ENCODE measurements at regions not wholly inside any gene's neighbourhood (a gene's known extent, or its start where the extent isn't known, plus 50 kb on each side); places are given as distances from the start of the nearest gene placed in this dataset.

GRCh38 chr16:59047114-59047513 lies 313.0 kb upstream of the GOT2 start:
- in situ Hi-C loops (cut with MboI): no loop called here
- no peak for FAIRE-seq

More at GRCh38 chr16:59047114-59047513, 313.0 kb upstream of the GOT2 start:
- Histone ChIP-seq H3K27me3 (ENCODE audit: control insufficient read depth in 2 of 2, insufficient read depth in 2 of 2, low read length in 2 of 2) (no peaks in the 10 kb centered on the region), H3K4me1 (replicated peaks in 1 of 2; ENCODE audit: control insufficient read depth in 2 of 2, insufficient read depth in 2 of 2, low read length in 2 of 2) (no peaks in the 10 kb centered on the region), H3K4me3 (no peak overlapping the region), H3K79me2 (ENCODE audit: control insufficient read depth, insufficient read depth, low read length) (no peaks in the 10 kb centered on the region), H3K9me3 (replicated peaks; ENCODE audit: control insufficient read depth, insufficient read depth, low read depth, low read length) (no peaks in the 10 kb centered on the region), H3K9me1 (ENCODE audit: control insufficient read depth, insufficient read depth, low read length) (no peaks in the 10 kb centered on the region), H2AFZ (ENCODE audit: low read depth, low read length) (no peak overlapping the region), H4K20me1 (replicated peaks; ENCODE audit: control insufficient read depth, insufficient read depth, low read length) (no peaks in the 10 kb centered on the region), H3K9ac (ENCODE audit: insufficient read depth in 1 of 2, low read depth in 2 of 2, low read length in 2 of 2) (no peak overlapping the region), H3K36me3 (ENCODE audit: control insufficient read depth, insufficient read depth, low read length) (no peaks in the 10 kb centered on the region), H3K27ac (ENCODE audit: extremely low read depth, low read depth, low read length) (no peak overlapping the region), H3K4me2 (ENCODE audit: insufficient read depth, low read length) (no peak overlapping the region)
- 2% methylated on average over 4 of the region's 4 CpGs for WGBS (ENCODE audit: insufficient coverage, low coverage, missing lambda C conversion rate)
- ATAC-seq: no peak
- CTCF ChIA-PET (ENCODE audit: low intra/inter-chr PET ratio): no interaction called here
- intact Hi-C loops (cut with micrococcal nuclease): no loop called here
- no TSS peak for BruUV-seq (replicated peaks)
- POLR2A ChIA-PET: no interaction called here
- TF ChIP-seq TBP (optimal IDR thresholded peaks at IDR 0.05; ENCODE audit: low read depth, low read length) (no peak), GTF2E2 (tag; IDR thresholded peaks at IDR 0.05) (no peak), TRIM28 (IDR thresholded peaks at IDR 0.05) (no peak), ZNF584 (CRISPR knock-in tag; IDR thresholded peaks at IDR 0.05; ENCODE audit: low read depth) (no peak), NR2C2 (CRISPR knock-in tag; IDR thresholded peaks at IDR 0.05) (no peak), NR2C2 (tag; IDR thresholded peaks at IDR 0.05) (no peak), CEBPG (CRISPR knock-in tag; IDR thresholded peaks at IDR 0.05) (no peak), CEBPG (tag; conservative IDR thresholded peaks at IDR 0.05 in 1 of 2, IDR thresholded peaks at IDR 0.05 in 1 of 2) (no peak), MECOM (CRISPR knock-in tag; IDR thresholded peaks at IDR 0.05) (no peak)
- TF ChIP-seq, protein P1, sequence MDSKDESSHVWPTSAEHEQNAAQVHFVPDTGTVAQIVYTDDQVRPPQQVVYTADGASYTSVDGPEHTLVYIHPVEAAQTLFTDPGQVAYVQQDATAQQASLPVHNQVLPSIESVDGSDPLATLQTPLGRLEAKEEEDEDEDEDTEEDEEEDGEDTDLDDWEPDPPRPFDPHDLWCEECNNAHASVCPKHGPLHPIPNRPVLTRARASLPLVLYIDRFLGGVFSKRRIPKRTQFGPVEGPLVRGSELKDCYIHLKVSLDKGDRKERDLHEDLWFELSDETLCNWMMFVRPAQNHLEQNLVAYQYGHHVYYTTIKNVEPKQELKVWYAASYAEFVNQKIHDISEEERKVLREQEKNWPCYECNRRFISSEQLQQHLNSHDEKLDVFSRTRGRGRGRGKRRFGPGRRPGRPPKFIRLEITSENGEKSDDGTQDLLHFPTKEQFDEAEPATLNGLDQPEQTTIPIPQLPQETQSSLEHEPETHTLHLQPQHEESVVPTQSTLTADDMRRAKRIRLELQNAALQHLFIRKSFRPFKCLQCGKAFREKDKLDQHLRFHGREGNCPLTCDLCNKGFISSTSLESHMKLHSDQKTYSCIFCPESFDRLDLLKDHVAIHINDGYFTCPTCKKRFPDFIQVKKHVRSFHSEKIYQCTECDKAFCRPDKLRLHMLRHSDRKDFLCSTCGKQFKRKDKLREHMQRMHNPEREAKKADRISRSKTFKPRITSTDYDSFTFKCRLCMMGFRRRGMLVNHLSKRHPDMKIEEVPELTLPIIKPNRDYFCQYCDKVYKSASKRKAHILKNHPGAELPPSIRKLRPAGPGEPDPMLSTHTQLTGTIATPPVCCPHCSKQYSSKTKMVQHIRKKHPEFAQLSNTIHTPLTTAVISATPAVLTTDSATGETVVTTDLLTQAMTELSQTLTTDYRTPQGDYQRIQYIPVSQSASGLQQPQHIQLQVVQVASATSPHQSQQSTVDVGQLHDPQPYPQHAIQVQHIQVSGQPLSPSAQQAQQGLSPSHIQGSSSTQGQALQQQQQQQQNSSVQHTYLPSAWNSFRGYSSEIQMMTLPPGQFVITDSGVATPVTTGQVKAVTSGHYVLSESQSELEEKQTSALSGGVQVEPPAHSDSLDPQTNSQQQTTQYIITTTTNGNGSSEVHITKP (IDR thresholded peaks at IDR 0.05; ENCODE audit: partially characterized antibody): no peak
- no peak for DNase-seq (ENCODE audit: extremely low read depth in 1 of 4, low spot score in 3 of 4)
